HepG2 (cell line): ENCODE measurements at regions not wholly inside any gene's neighbourhood (a gene's known extent, or its start where the extent isn't known, plus 50 kb on each side); places are given as distances from the start of the nearest gene placed in this dataset.

Experiments
- ATAC-seq: fragments of 200-7000 bp; cut with Tn5 transposase; 3 replicates; pipeline ENCODE4 v1.9.1; 2020; ENCODE audit warnings: mild to moderate bottlenecking, moderate library complexity
- BruUV-seq: library from RNA; stranded (reverse); fragments of 400-500 nt; replicated peaks from 2 replicates; lab custom pipeline; 2021; lab: Mats Ljungman, UMichigan
- CTCF ChIA-PET: fragments of 300-600 bp; formaldehyde crosslinking; extraction: SDS; loops from one replicate; lab custom pipeline; 2021; ENCODE audit warnings: low total read pairs, inconsistent platforms, low intra/inter-chr PET ratio; lab: Yijun Ruan, JAX
- POLR2A ChIA-PET: fragments of 350-600 bp; sonication (Branson Sonifier 250); formaldehyde crosslinking; loops from one replicate; lab custom pipeline; 2020; ENCODE audit warnings: antibody characterized with exemption, inconsistent platforms; lab: Yijun Ruan, JAX
- DNase-seq: peaks from one replicate; pipeline ENCODE4 v3.0.0-alpha.2; 2015; ENCODE audit warnings: low spot score
- FAIRE-seq: peaks from 3 replicates; lab custom pipeline; 2011; peaks lifted over from hg19 to GRCh38; lab: Jason Lieb, UNC
- H2AFZ ChIP-seq: one replicate; pipeline ENCODE4 v1.6.1; 2011; ENCODE audit warnings: low read length, inconsistent platforms
- H3K27ac ChIP-seq: fragments of 300-600 bp; 3 replicates; pipeline ENCODE4 v1.8.0; 2011; ENCODE audit warnings: mixed run types, mild to moderate bottlenecking, mixed read lengths, low read length, inconsistent platforms; ENCODE audit not compliant: insufficient read depth; ENCODE audit errors: extremely low read length
- H3K27me3 ChIP-seq, 2 experiments: fragments of 200-600 bp in 1 of 2; 2 replicates in 1 of 2; 3 replicates in 1 of 2; pipeline versions ENCODE4 v1.6.0 to v1.8.0; 2011; ENCODE audit warnings: low read length in 2 of 2, mild to moderate bottlenecking in 2 of 2, moderate library complexity in 2 of 2, inconsistent platforms in 1 of 2; ENCODE audit not compliant: insufficient read depth in 2 of 2, control insufficient read depth in 1 of 2
- H3K36me3 ChIP-seq, 2 experiments: fragments of 200-600 bp in 1 of 2; replicated peaks in 1 of 2; 2 replicates in 1 of 2; 3 replicates in 1 of 2; pipeline versions ENCODE4 v1.5.1 to v1.8.0; 2011; ENCODE audit warnings: low read length in 2 of 2, inconsistent platforms in 1 of 2; ENCODE audit not compliant: insufficient read depth in 2 of 2, control insufficient read depth in 1 of 2
- H3K4me1 ChIP-seq: 2 replicates; pipeline ENCODE4 v1.5.1; 2012; ENCODE audit warnings: low read length, inconsistent platforms; ENCODE audit not compliant: insufficient read depth
- H3K4me2 ChIP-seq: 2 replicates; pipeline ENCODE4 v1.6.0; 2011; ENCODE audit warnings: low read depth, low read length, inconsistent platforms
- H3K4me3 ChIP-seq, 3 experiments: fragments of 200-600 bp in 1 of 3; sonication (generic), shearing (Covaris generic) in 1 of 3; replicated peaks in 1 of 3; 2 replicates each; pipeline ENCODE4 v1.5.1; 2011 to 2016; ENCODE audit warnings: low read length in 3 of 3, inconsistent platforms in 2 of 3, low read depth in 2 of 3, mild to moderate bottlenecking in 2 of 3, control low read depth in 1 of 3, mixed read lengths in 1 of 3; ENCODE audit not compliant: insufficient read depth in 1 of 3
- H3K79me2 ChIP-seq: one replicate; pipeline ENCODE4 v1.6.1; 2011; ENCODE audit warnings: low read length, inconsistent platforms; ENCODE audit not compliant: insufficient read depth
- H3K9ac ChIP-seq: 2 replicates; pipeline ENCODE4 v1.6.0; 2011; ENCODE audit warnings: mild to moderate bottlenecking, low read depth, low read length, inconsistent platforms; ENCODE audit not compliant: insufficient read depth
- H3K9me3 ChIP-seq: 2 replicates; pipeline ENCODE4 v1.5.1; 2012; ENCODE audit warnings: mild to moderate bottlenecking, low read length
- H4K20me1 ChIP-seq: 2 replicates; pipeline ENCODE4 v1.6.0; 2011; ENCODE audit warnings: inconsistent platforms, mild to moderate bottlenecking, low read length, moderate library complexity; ENCODE audit not compliant: insufficient read depth
- GZF1 ChIP-seq: sonication (generic); formaldehyde crosslinking; IDR thresholded peaks from 2 replicates; pipeline ENCODE4 v1.5.1; 2020; ENCODE audit warnings: mild to moderate bottlenecking, missing genetic modification reagents
- HOXA3 ChIP-seq: sonication (generic); formaldehyde crosslinking; IDR thresholded peaks from 2 replicates; pipeline ENCODE4 v1.5.0; 2020; ENCODE audit warnings: missing genetic modification reagents
- MAFF ChIP-seq: IDR thresholded peaks from 2 replicates; pipeline ENCODE4 v1.6.1; 2011; ENCODE audit warnings: low read depth, low read length, improper control_type of control experiment
- MIXL1 ChIP-seq: IDR thresholded peaks from 2 replicates; pipeline ENCODE4 v1.6.1; 2016
- REST ChIP-seq, 2 experiments: IDR thresholded peaks; 2 replicates each; pipeline ENCODE4 v1.6.1; 2011 to 2012; ENCODE audit warnings: low read length in 2 of 2, borderline replicate concordance in 1 of 2, low read depth in 1 of 2, mild to moderate bottlenecking in 1 of 2, moderate library complexity in 1 of 2
- SMAD9 ChIP-seq: sonication (generic); formaldehyde crosslinking; IDR thresholded peaks from 2 replicates; pipeline ENCODE4 v1.5.1; 2020; ENCODE audit warnings: mild to moderate bottlenecking, missing genetic modification reagents
- SNRNP70 ChIP-seq: fragments of 200-400 bp; formaldehyde crosslinking; IDR thresholded peaks from 2 replicates; pipeline ENCODE4 v1.6.1; 2017; ENCODE audit warnings: mild to moderate bottlenecking, low read depth, low read length, moderate library complexity
- SRSF4 ChIP-seq: fragments of 200-400 bp; formaldehyde crosslinking; IDR thresholded peaks from one replicate; pipeline ENCODE4 v1.6.1; 2018; ENCODE audit warnings: mild to moderate bottlenecking, low read depth, low read length, moderate library complexity; ENCODE audit not compliant: poor library complexity, severe bottlenecking
- ZBTB38 ChIP-seq: sonication (generic); formaldehyde crosslinking; IDR thresholded peaks from 2 replicates; pipeline ENCODE4 v1.5.1; 2020; ENCODE audit warnings: mild to moderate bottlenecking, missing genetic modification reagents
- ZNF3 ChIP-seq: IDR thresholded peaks from 2 replicates; pipeline ENCODE4 v1.7.0; 2017; ENCODE audit warnings: inconsistent platforms
- ZNF776 ChIP-seq: sonication (generic); formaldehyde crosslinking; IDR thresholded peaks from 2 replicates; pipeline ENCODE4 v1.4.0; 2020; ENCODE audit warnings: mild to moderate bottlenecking, missing genetic modification reagents
- ZSCAN5A ChIP-seq: sonication (generic); formaldehyde crosslinking; IDR thresholded peaks from 2 replicates; pipeline ENCODE4 v1.8.0; 2022; ENCODE audit warnings: mild to moderate bottlenecking, missing genetic modification reagents, borderline replicate concordance
- whole genome bisulfite sequencing: methylation state at CpG from one replicate; pipeline ENCODE4 v1.1.6; 2017; ENCODE audit warnings: low lambda C conversion rate; 5-methylcytosine and 5-hydroxymethylcytosine counted together
- in situ Hi-C: cut with HindIII; loops from 2 replicates; pipeline ENCODE4 v1.10.0; 2017; ENCODE audit warnings: low pct_unique_long_range_greater_than_20kb; ENCODE audit not compliant: extremely low pct_ligation_motif_present
- intact Hi-C: fragments of 100-400 bp; cut with micrococcal nuclease; formaldehyde crosslinking; loops from one replicate; pipeline ENCODE4 v1.10.0; 2022; ENCODE audit not compliant: unreplicated experiment

GRCh38 chr1:57886376-57886775 is 462.5 kb upstream of the DAB1 start:
- Histone ChIP-seq H3K4me2 (no peak overlapping the region), H3K79me2 (no peaks in the 10 kb centered on the region), H3K4me3 (no peak overlapping the region), H3K4me1 (no peaks in the 10 kb centered on the region), H3K36me3 (no peaks in the 10 kb centered on the region), H3K27me3 (no peaks in the 10 kb centered on the region), H3K9ac (no peak overlapping the region), H3K9me3 (no peaks in the 10 kb centered on the region), H3K27ac (no peak overlapping the region), H4K20me1 (no peaks in the 10 kb centered on the region), H2AFZ (no peak overlapping the region)
- no TSS peak for BruUV-seq
- ChIA-PET POLR2A (no interaction called here), CTCF (no interaction called here)
- FAIRE-seq (no peak), ATAC-seq (no peak), DNase-seq (no peak)
- WGBS: 29% methylated on average over 7 of the region's 7 CpGs
- in situ Hi-C loops (no loop called here), intact Hi-C loops (no loop called here)
- TF ChIP-seq GZF1: no peak
- TF ChIP-seq SMAD9 (CRISPR knock-in tag): no peak
- TF ChIP-seq ZNF3 (CRISPR knock-in tag): no peak
- TF ChIP-seq SRSF4: no peak
- no peak for TF ChIP-seq MAFF
- TF ChIP-seq SNRNP70: no peak
- TF ChIP-seq MIXL1 (CRISPR knock-in tag): no peak
- no peak for TF ChIP-seq REST (IDR thresholded peaks at IDR 0.05; ENCODE audit: borderline replicate concordance in 1 of 2, low read depth in 1 of 2, low read length in 2 of 2)
- no peak for TF ChIP-seq ZBTB38 (CRISPR knock-in tag)
- TF ChIP-seq ZNF776: no peak
- TF ChIP-seq ZSCAN5A (CRISPR knock-in tag): no peak
- TF ChIP-seq HOXA3: no peak
